Neural crest cell (in vitro differentiated cells): ENCODE measurements at regions not wholly inside any gene's neighbourhood (a gene's known extent, or its start where the extent isn't known, plus 50 kb on each side); places are given as distances from the start of the nearest gene placed in this dataset.

Source experiments
- DNase-seq: peaks from one replicate; pipeline ENCODE4 v3.0.0; 2021; ENCODE audit warnings: low read depth, mixed read lengths, low spot score
- H3K27ac Mint-ChIP-seq: one replicate; pipeline ENCODE4 v1.8.0; 2021; ENCODE audit warnings: mild to moderate bottlenecking, mixed read lengths; ENCODE audit not compliant: unreplicated experiment
- H3K27me3 Mint-ChIP-seq: 2 replicates; pipeline ENCODE4 v1.8.0; 2021; ENCODE audit warnings: low read depth, mild to moderate bottlenecking, mixed read lengths
- H3K36me3 Mint-ChIP-seq: 2 replicates; pipeline ENCODE4 v1.8.0; 2021; ENCODE audit warnings: low read depth, mild to moderate bottlenecking, mixed read lengths
- H3K4me1 Mint-ChIP-seq: 2 replicates; pipeline ENCODE4 v1.8.0; 2021; ENCODE audit warnings: mixed read lengths
- H3K4me3 Mint-ChIP-seq: one replicate; pipeline ENCODE4 v1.8.0; 2021; ENCODE audit warnings: mild to moderate bottlenecking, mixed read lengths
- H3K9me3 Mint-ChIP-seq: 2 replicates; pipeline ENCODE4 v1.8.0; 2021; ENCODE audit warnings: mixed read lengths
- CTCF ChIP-seq: fragments of 200-600 bp; sonication (generic); conservative IDR thresholded peaks from 2 replicates; pipeline ENCODE4 v1.5.0; 2021; ENCODE audit warnings: antibody characterized with exemption, mild to moderate bottlenecking

GRCh38 chr3:152516216-152516615, 247.5 kb downstream of the MBNL1 start:
- Mint-ChIP-seq H3K27me3 (no peaks in the 10 kb centered on the region), H3K27ac (no peak overlapping the region), H3K9me3 (peaks cover 2% of the 10 kb centered on the region), H3K4me1 (peaks cover 3% of the 10 kb centered on the region), H3K36me3 (no peaks in the 10 kb centered on the region), H3K4me3 (no peak overlapping the region)
- DNase-seq: no peak
- no peak for TF ChIP-seq CTCF

- no peaks in the 10 kb centered on the region for H3K36me3 Mint-ChIP-seq
- no peaks in the 10 kb centered on the region for H3K4me1 Mint-ChIP-seq
- no peak for TF ChIP-seq CTCF
- no peak overlapping the region for H3K4me3 Mint-ChIP-seq
- no peak for DNase-seq
- H3K27me3 Mint-ChIP-seq: no peaks in the 10 kb centered on the region
- peaks cover 2% of the 10 kb centered on the region for H3K9me3 Mint-ChIP-seq
- H3K27ac Mint-ChIP-seq: no peak overlapping the region
Measured at GRCh38 chr3:152517502-152517901, 248.8 kb downstream of the MBNL1 start.

- H3K4me1 Mint-ChIP-seq: no peaks in the 10 kb centered on the region
- no peak overlapping the region for H3K4me3 Mint-ChIP-seq
- peaks cover 2% of the 10 kb centered on the region for H3K9me3 Mint-ChIP-seq
- no peak overlapping the region for H3K27ac Mint-ChIP-seq
- no peak for TF ChIP-seq CTCF
- H3K36me3 Mint-ChIP-seq: no peaks in the 10 kb centered on the region
- H3K27me3 Mint-ChIP-seq: no peaks in the 10 kb centered on the region
- no peak for DNase-seq
Measured at GRCh38 chr3:152518346-152518745, 249.6 kb downstream of the MBNL1 start.

GRCh38 chr3:152519376-152519775, 250.6 kb downstream of the MBNL1 start:
- no peaks in the 10 kb centered on the region for H3K4me1 Mint-ChIP-seq
- peaks cover 2% of the 10 kb centered on the region for H3K9me3 Mint-ChIP-seq
- H3K4me3 Mint-ChIP-seq: no peak overlapping the region
- H3K36me3 Mint-ChIP-seq: no peaks in the 10 kb centered on the region
- no peak for TF ChIP-seq CTCF
- no peak overlapping the region for H3K27ac Mint-ChIP-seq
- no peaks in the 10 kb centered on the region for H3K27me3 Mint-ChIP-seq
- DNase-seq: no peak

GRCh38 chr3:152522036-152522435, 253.3 kb downstream of the MBNL1 start:
- Mint-ChIP-seq H3K4me3 (no peak overlapping the region), H3K36me3 (no peaks in the 10 kb centered on the region), H3K4me1 (no peaks in the 10 kb centered on the region), H3K9me3 (peaks cover 2% of the 10 kb centered on the region), H3K27ac (no peak overlapping the region), H3K27me3 (no peaks in the 10 kb centered on the region)
- DNase-seq: no peak
- TF ChIP-seq CTCF: no peak
